ENCODE measurements at regions not wholly inside any gene's neighbourhood (a gene's known extent, or its start where the extent isn't known, plus 50 kb on each side); places are given as distances from the start of the nearest gene placed in this dataset.

DNA sequence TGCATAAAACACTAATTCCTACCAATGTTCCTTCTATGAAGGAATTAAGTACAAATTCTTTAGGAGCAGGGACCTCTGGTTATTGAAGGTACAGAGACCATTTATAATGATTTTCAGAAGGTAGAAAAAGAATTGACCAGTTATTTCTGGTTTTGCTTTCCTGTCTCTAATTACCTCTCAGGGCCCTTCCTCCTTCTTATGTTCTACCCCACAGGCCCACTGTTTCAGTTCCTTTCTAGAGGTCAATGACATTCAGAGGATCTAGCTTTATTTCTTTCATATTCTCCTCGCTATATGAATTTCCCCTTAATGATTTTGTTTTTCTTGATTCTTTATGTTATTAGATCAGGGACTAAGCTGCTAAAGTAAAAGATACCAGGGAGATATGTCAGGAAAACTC is 345.0 kb upstream of the SPRY2 start:
- ChIA-PET POLR2A (no interaction called here), CTCF (no interaction called here)
- intact Hi-C loops (cut with micrococcal nuclease): no loop called here
- H2AFZ ChIP-seq (ENCODE audit: low read depth, low read length): no peak overlapping the region
- no peaks in the 10 kb centered on the region for H3K4me1 ChIP-seq (ENCODE audit: control insufficient read depth, extremely low read depth, insufficient read depth, low read length)
- DNase-seq (ENCODE audit: low read depth, low spot score): no peak
- H3K27ac ChIP-seq (ENCODE audit: insufficient read depth, low read depth, low read length): no peak overlapping the region
- H3K9ac ChIP-seq (replicated peaks; ENCODE audit: extremely low read depth, insufficient read depth, low read length): no peak overlapping the region
- H4K20me1 ChIP-seq (replicated peaks; ENCODE audit: control insufficient read depth, extremely low read depth, insufficient read depth, low read length): no peaks in the 10 kb centered on the region
- no peaks in the 10 kb centered on the region for H3K79me2 ChIP-seq (ENCODE audit: control insufficient read depth, insufficient read depth, low read length)
- no peak overlapping the region for H3K4me2 ChIP-seq (ENCODE audit: insufficient read depth, low read length)
- dilution Hi-C loops (cut with MboI; ENCODE audit: extremely low pct_ligation_motif_present, low sequenced_read_pairs): no loop called here
- FAIRE-seq: no peak
- H3K9me1 ChIP-seq (replicated peaks; ENCODE audit: control insufficient read depth, extremely low read depth, insufficient read depth, low read length): no peaks in the 10 kb centered on the region
- H3K27me3 ChIP-seq (ENCODE audit: control insufficient read depth in 2 of 2, insufficient read depth in 2 of 2, low read length in 2 of 2): no peaks in the 10 kb centered on the region
- H3K36me3 ChIP-seq (ENCODE audit: control insufficient read depth in 2 of 2, extremely low read depth in 1 of 2, insufficient read depth in 2 of 2, low read length in 2 of 2): no peaks in the 10 kb centered on the region
- TF ChIP-seq GATA2 (IDR thresholded peaks at IDR 0.05; ENCODE audit: insufficient read depth, insufficient read length, low read depth, low read length) (no peak), EZH2 (IDR thresholded peaks at IDR 0.05; ENCODE audit: borderline replicate concordance, low read depth, low read length, severe bottlenecking) (no peak), JUN (IDR thresholded peaks at IDR 0.05; ENCODE audit: borderline replicate concordance, insufficient read depth, insufficient read length, low read depth) (no peak), POLR2AphosphoS5 (IDR thresholded peaks at IDR 0.05; ENCODE audit: insufficient read depth, low read depth, low read length) (no peak), FOS (IDR thresholded peaks at IDR 0.05; ENCODE audit: borderline replicate concordance, insufficient read depth, low read length) (no peak)
- TF ChIP-seq, protein P1, sequence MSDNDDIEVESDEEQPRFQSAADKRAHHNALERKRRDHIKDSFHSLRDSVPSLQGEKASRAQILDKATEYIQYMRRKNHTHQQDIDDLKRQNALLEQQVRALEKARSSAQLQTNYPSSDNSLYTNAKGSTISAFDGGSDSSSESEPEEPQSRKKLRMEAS (IDR thresholded peaks at IDR 0.05; ENCODE audit: insufficient read depth, insufficient read length): no peak
- TF ChIP-seq, protein P2, sequence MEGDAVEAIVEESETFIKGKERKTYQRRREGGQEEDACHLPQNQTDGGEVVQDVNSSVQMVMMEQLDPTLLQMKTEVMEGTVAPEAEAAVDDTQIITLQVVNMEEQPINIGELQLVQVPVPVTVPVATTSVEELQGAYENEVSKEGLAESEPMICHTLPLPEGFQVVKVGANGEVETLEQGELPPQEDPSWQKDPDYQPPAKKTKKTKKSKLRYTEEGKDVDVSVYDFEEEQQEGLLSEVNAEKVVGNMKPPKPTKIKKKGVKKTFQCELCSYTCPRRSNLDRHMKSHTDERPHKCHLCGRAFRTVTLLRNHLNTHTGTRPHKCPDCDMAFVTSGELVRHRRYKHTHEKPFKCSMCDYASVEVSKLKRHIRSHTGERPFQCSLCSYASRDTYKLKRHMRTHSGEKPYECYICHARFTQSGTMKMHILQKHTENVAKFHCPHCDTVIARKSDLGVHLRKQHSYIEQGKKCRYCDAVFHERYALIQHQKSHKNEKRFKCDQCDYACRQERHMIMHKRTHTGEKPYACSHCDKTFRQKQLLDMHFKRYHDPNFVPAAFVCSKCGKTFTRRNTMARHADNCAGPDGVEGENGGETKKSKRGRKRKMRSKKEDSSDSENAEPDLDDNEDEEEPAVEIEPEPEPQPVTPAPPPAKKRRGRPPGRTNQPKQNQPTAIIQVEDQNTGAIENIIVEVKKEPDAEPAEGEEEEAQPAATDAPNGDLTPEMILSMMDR (IDR thresholded peaks at IDR 0.05; ENCODE audit: extremely low read depth in 1 of 2, insufficient read depth in 1 of 2, low read depth in 1 of 2, low read length in 2 of 2): no peak
- no peak overlapping the region for H3K4me3 ChIP-seq (replicated peaks in 1 of 3; ENCODE audit: insufficient read depth in 1 of 3, low read depth in 1 of 3, low read length in 3 of 3)
- no TSS peak for BruUV-seq (replicated peaks)
- H3K9me3 ChIP-seq (replicated peaks; ENCODE audit: control insufficient read depth, insufficient read depth, low read length): no peaks in the 10 kb centered on the region

Measured in endothelial cell of umbilical vein (primary cell).